ENCODE measurements at regions not wholly inside any gene's neighbourhood (a gene's known extent, or its start where the extent isn't known, plus 50 kb on each side); places are given as distances from the start of the nearest gene placed in this dataset.

DNA sequence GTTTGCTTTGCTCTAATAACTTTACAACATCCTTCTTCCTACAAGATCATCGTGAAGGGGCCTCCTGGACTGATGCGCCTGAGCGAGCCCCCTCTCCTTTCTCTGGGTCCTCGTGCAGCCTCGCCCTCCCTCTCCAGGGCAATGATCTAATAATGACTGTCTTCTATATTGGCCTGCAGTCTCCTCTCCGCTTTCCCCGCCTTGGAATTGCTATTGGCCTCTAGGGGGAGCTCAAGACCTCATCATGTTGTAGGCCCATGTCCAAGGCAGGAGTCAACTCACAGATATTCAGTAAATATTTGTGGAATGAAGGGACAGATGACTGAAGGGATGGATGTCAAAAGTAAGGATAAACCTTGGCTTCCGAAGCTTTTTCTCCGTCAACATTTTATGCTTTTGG is 1180.3 kb downstream of the TYW1 start:
- ChIA-PET POLR2A (ENCODE audit: unreplicated experiment) (no interaction called here), CTCF (no interaction called here)
- Histone ChIP-seq H2BK120ac (ENCODE audit: low read depth, low read length) (no peak overlapping the region), H3K36me3 (ENCODE audit: control insufficient read depth, insufficient read depth, low read length) (no peaks in the 10 kb centered on the region), H4K8ac (ENCODE audit: low read depth in 2 of 2, low read length in 2 of 2) (no peak overlapping the region), H4K91ac (ENCODE audit: insufficient read depth, low read depth, low read length) (no peak overlapping the region), H2BK15ac (ENCODE audit: low read depth, low read length) (no peak overlapping the region), H3K27me3 (ENCODE audit: control insufficient read depth, insufficient read depth, low read length) (no peaks in the 10 kb centered on the region), H3K4ac (ENCODE audit: low read depth, low read length) (no peak overlapping the region), H2AK9ac (replicated peaks; ENCODE audit: low read depth, low read length, poor library complexity) (no peak overlapping the region), H3K56ac (ENCODE audit: extremely low read depth, insufficient read depth, low read length) (no peak overlapping the region), H3K4me3 (ENCODE audit: insufficient read depth, low read depth, low read length) (no peak overlapping the region), H3K23ac (ENCODE audit: low read depth, low read length) (no peak overlapping the region), H3K79me1 (ENCODE audit: low read depth in 1 of 2, low read length in 2 of 2) (no peaks in the 10 kb centered on the region), H2AK5ac (ENCODE audit: low read depth, low read length) (no peak overlapping the region), H3K27ac (ENCODE audit: insufficient read depth, low read length) (no peak overlapping the region), H3K18ac (ENCODE audit: low read depth, low read length) (no peak overlapping the region), H3K14ac (replicated peaks; ENCODE audit: low read depth, low read length) (no peak overlapping the region), H2BK20ac (ENCODE audit: low read depth, low read length) (no peak overlapping the region), H4K20me1 (ENCODE audit: insufficient read depth, low read length) (no peaks in the 10 kb centered on the region), H3K9me1 (ENCODE audit: insufficient read depth, low read length) (no peaks in the 10 kb centered on the region), H3K4me2 (ENCODE audit: low read depth, low read length) (no peak overlapping the region), H2AFZ (replicated peaks; ENCODE audit: low read length, poor library complexity) (no peak overlapping the region), H2BK5ac (ENCODE audit: low read depth, low read length, poor library complexity, severe bottlenecking) (no peak overlapping the region), H3K9ac (ENCODE audit: low read depth, low read length) (no peak overlapping the region), H3K4me1 (ENCODE audit: control insufficient read depth, insufficient read depth, low read length) (no peaks in the 10 kb centered on the region), H3K9me3 (ENCODE audit: control insufficient read depth, insufficient read depth, low read length) (peaks cover 11% of the 10 kb centered on the region), H4K5ac (ENCODE audit: low read depth, low read length) (no peak overlapping the region)
- ATAC-seq (ENCODE audit: low read depth) (no peak), DNase-seq (peak; percentile 18)
- no TSS peak for BruUV-seq (replicated peaks)
- dilution Hi-C loops (cut with HindIII; ENCODE audit: low sequenced_read_pairs, unreplicated experiment): no loop called here
- WGBS, 2 experiments (ENCODE audit: extremely low coverage in 2 of 2, insufficient read length in 1 of 2): 7% methylated on average over 3 of the region's 9 CpGs; no CpG with 5 or more reads in 1 of the 2 experiments
- intact Hi-C loops (cut with micrococcal nuclease): no loop called here
- in situ Hi-C loops (cut with MboI; ENCODE audit: low sequenced_read_pairs): no loop called here
- TF ChIP-seq MXI1 (IDR thresholded peaks at IDR 0.05; ENCODE audit: borderline replicate concordance, low read depth, low read length) (no peak), SMC3 (IDR thresholded peaks at IDR 0.05; ENCODE audit: low read depth, low read length) (no peak), CTCF (conservative IDR thresholded peaks at IDR 0.05; ENCODE audit: low read depth, low read length) (peak; percentile 25; the same call in 1 of the 2 replicates)

Data from IMR-90 (cell line).